Fibroblast of villous mesenchyme (primary cell): ENCODE measurements at regions not wholly inside any gene's neighbourhood (a gene's known extent, or its start where the extent isn't known, plus 50 kb on each side); places are given as distances from the start of the nearest gene placed in this dataset.
A peak's percentile ranks its signal among the peaks of the same experiment; 100 is the strongest.

Experiments
- DNase-seq: peaks from one replicate; pipeline ENCODE4 v3.0.0-alpha.2; 2010; ENCODE audit warnings: low read depth
- H3K4me3 ChIP-seq: 2 replicates; pipeline ENCODE4 v1.5.1; 2011; ENCODE audit warnings: low read depth, mild to moderate bottlenecking, low read length
- TF ChIP-seq, protein P1 (sequence below): IDR thresholded peaks from 2 replicates; pipeline ENCODE4 v1.5.1; 2012; ENCODE audit warnings: low read depth, mild to moderate bottlenecking, low read length; ENCODE audit not compliant: insufficient read depth

DNA sequence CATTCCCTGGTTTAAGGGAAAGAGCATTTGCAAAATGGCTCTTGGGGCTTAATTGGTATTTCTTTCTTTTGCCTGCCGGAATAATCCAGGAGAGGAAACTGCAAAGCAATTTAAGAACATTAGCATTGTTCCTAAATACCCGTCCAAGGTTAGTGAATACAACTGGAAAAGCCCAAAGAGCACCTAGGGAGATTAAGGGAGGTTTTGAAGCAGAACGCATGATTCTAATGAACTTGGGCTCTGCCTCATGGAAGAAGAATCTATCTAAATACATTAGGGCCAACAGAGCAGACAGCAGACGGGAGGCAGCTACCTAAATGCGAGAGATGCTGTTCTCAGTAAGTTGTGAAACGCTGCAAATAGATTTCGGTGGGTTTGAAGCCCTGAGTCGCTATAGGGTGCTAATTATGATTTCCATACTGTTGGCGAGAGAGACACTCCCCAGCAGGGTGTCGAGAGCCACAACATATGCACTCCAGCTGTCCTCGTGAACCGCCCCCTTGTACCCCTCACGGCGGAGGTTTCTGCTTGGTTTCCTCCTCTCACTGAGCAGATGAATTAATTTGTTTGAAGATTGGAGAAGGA is 326.7 kb upstream of the CAMK1G start:
- no peak for DNase-seq
- TF ChIP-seq, protein P1, sequence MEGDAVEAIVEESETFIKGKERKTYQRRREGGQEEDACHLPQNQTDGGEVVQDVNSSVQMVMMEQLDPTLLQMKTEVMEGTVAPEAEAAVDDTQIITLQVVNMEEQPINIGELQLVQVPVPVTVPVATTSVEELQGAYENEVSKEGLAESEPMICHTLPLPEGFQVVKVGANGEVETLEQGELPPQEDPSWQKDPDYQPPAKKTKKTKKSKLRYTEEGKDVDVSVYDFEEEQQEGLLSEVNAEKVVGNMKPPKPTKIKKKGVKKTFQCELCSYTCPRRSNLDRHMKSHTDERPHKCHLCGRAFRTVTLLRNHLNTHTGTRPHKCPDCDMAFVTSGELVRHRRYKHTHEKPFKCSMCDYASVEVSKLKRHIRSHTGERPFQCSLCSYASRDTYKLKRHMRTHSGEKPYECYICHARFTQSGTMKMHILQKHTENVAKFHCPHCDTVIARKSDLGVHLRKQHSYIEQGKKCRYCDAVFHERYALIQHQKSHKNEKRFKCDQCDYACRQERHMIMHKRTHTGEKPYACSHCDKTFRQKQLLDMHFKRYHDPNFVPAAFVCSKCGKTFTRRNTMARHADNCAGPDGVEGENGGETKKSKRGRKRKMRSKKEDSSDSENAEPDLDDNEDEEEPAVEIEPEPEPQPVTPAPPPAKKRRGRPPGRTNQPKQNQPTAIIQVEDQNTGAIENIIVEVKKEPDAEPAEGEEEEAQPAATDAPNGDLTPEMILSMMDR, result no peak
- H3K4me3 ChIP-seq, result no peak overlapping the region

DNA sequence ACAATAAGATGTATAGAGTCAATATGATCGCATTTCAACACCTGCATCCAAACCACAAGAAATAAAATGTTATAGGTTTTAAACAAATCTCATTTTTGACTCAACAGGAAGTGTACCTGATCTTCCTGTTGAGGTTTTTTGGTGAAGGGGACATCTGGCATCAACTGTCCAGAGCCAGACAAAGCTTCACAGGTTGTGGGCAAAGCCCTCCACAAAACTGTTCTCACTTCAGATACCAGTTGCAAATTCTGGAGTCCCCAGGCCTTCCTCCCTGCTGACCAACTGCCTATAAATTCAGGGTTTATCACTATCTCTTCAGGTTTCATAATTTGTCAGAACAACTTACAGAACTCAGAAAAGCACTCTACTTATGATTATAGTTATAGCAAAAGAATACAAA is 326.1 kb upstream of the CAMK1G start:
- H3K4me3 ChIP-seq, result no peak overlapping the region
- TF ChIP-seq, protein P1, result no peak
- no peak for DNase-seq

DNA sequence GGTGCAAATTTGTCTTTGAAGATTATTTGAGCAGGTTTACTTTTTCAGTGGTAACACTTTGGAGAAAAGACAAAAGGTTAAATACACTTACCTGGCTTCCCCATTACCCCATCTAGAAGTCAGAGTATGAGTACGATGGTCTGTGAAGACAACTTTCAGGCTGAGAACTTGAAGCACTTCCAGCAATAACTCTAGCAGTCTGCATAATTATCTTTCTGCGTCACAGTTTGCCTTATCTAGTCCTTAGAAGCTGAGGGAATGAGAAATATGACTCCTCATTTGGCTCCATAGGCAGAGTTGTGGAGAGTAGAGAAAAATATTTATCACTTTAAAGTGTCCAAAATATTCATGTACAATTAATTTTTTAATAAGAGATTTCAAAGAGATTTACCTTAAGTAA is 323.4 kb upstream of the CAMK1G start:
- TF ChIP-seq, protein P1, result no peak
- H3K4me3 ChIP-seq, result no peak overlapping the region
- DNase-seq, result no peak

DNA sequence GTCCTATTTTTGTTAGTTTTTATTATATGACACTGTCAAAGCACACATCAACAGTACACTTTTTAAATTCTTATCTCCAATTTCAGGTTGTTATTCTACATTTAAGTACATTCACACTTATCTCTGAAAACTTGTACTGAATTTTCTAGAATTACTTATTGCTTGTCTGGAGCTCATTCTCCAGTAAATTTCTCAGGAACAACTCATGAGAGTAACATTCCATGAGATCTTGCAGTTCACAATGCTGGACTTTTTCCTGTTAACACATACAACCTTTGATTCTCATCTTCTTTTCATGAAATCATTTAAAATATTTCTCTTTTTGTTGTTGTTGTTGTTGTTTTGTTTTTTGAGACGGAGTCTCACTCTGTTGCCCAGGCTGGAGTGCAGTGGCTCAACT is 320.9 kb upstream of the CAMK1G start:
- DNase-seq, result no peak
- no peak overlapping the region for H3K4me3 ChIP-seq

DNA sequence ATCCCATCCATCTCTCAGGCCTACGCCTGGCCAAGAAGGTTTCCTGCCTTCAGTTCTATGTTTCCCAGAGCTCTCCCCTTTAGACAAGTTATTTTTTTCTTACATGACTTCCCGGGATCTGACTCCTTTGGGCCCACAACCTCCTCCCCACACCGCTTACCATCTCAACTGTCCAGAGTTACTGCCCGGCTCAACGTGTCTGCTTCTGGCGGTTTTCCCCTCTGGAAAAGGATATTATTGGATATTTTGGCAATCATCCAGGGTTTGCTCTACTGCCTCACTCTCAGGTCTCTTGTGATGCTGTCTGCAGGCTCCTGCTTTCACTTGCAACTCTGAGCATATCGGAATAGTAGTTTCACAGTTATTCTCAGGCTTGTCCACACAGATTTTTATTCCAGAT is 318.2 kb upstream of the CAMK1G start:
- TF ChIP-seq, protein P1, result no peak
- DNase-seq, result no peak
- H3K4me3 ChIP-seq, result no peak overlapping the region

More for the DNA sequence above, 320.9 kb upstream of the CAMK1G start:
- TF ChIP-seq, protein P1, result no peak

DNA sequence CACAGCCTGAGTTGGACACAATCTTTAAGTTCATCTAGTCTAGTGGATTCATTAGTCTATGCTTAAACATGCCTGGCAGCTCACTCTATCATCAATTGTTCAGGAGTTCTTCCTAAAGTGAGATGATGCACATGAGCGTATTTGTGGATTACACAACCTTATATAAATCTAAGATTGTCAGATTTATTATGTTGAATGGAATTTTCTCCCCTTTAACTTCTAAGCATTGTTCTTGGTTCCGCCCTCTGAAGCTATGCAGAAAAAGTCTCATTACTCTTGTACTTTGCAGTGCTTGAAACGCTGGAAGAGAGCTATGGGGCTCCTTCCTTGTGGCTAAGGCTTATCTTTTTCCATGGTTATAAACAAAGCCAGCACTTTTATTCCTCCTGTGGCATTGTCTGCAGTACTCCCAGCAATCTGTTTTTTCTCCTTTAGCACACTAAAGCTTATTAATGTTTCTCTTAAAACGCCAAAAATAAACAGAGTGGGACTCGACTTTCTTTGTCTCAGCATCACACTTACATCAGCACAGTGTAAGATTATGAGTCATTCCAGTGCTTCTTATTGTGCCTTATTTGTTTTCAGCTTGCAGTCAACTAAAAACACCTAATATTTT is 316.8 kb upstream of the CAMK1G start:
- TF ChIP-seq, protein P1, result no peak
- peak; percentile 14 for DNase-seq
- no peak overlapping the region for H3K4me3 ChIP-seq

DNA sequence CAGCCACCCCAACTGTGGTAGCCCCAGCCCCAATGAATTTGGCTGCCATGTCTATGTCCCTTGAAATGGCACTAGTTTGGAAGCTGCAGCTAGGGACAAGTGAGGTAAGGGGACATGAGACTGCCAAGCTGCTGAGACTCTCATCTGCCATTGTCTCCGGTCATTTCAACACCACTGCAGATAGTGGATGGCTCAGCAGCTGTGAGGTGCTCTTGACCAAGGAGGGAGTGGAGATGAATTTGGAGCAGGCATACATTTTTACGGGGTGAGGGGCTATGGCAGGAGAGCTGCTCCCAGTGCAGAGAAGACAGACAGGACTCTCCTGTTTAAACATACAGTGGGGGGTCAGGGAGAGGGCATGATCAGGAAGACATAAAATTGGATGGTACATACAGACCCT is 315.5 kb upstream of the CAMK1G start:
- H3K4me3 ChIP-seq, result no peak overlapping the region
- DNase-seq, result no peak
- TF ChIP-seq, protein P1, result no peak
